ENCODE measurements at regions not wholly inside any gene's neighbourhood (a gene's known extent, or its start where the extent isn't known, plus 50 kb on each side); places are given as distances from the start of the nearest gene placed in this dataset.

- TF ChIP-seq EZH2 (IDR thresholded peaks at IDR 0.05) (no peak), FOXP2 (optimal IDR thresholded peaks at IDR 0.05; ENCODE audit: control extremely low read depth, extremely low read length, insufficient read depth) (no peak)
Measured at GRCh38 chr2:211133766-211134165, 577.4 kb downstream of the CPS1 start.
